ENCODE measurements at regions not wholly inside any gene's neighbourhood (a gene's known extent, or its start where the extent isn't known, plus 50 kb on each side); places are given as distances from the start of the nearest gene placed in this dataset.

- no peak for DNase-seq (ENCODE audit: low read depth in 2 of 2)
Measured at GRCh38 chr13:61778531-61778930, 362.9 kb upstream of the PCDH20 start.

GRCh38 chr13:61777899-61778298, 362.2 kb upstream of the PCDH20 start:
- DNase-seq (ENCODE audit: low read depth in 2 of 2) = no peak

- no peak for DNase-seq (ENCODE audit: low read depth in 2 of 2)
Measured at GRCh38 chr13:61777271-61777670, 361.6 kb upstream of the PCDH20 start.

- DNase-seq (ENCODE audit: low read depth in 2 of 2) = no peak
Measured at GRCh38 chr13:61774903-61775302, 359.3 kb upstream of the PCDH20 start.

- no peak for DNase-seq (ENCODE audit: low read depth in 2 of 2)
Measured at GRCh38 chr13:61770681-61771080, 355.0 kb upstream of the PCDH20 start.

GRCh38 chr13:61768175-61768574, 352.5 kb upstream of the PCDH20 start:
- no peak for DNase-seq (ENCODE audit: low read depth in 2 of 2)

- no peak for DNase-seq (ENCODE audit: low read depth in 2 of 2)
Measured at GRCh38 chr13:61766667-61767058, 351.0 kb upstream of the PCDH20 start.

GRCh38 chr13:61765940-61766666, 350.5 kb upstream of the PCDH20 start:
- DNase-seq (ENCODE audit: low read depth in 2 of 2) = no peak

GRCh38 chr13:61765181-61765742, 349.6 kb upstream of the PCDH20 start:
- no peak for DNase-seq (ENCODE audit: low read depth in 2 of 2)

- DNase-seq (ENCODE audit: low read depth in 2 of 2) = no peak
Measured at GRCh38 chr13:61761690-61762089, 346.0 kb upstream of the PCDH20 start.

GRCh38 chr13:61760102-61760501, 344.5 kb upstream of the PCDH20 start:
- DNase-seq (ENCODE audit: low read depth in 2 of 2) = no peak

GRCh38 chr13:61756031-61756430, 340.4 kb upstream of the PCDH20 start:
- no peak for DNase-seq (ENCODE audit: low read depth in 2 of 2)

- no peak for DNase-seq (ENCODE audit: low read depth in 2 of 2)
Measured at GRCh38 chr13:61751039-61751438, 335.4 kb upstream of the PCDH20 start.

GRCh38 chr13:61738236-61738750, 322.6 kb upstream of the PCDH20 start:
- no peak for DNase-seq (ENCODE audit: low read depth in 2 of 2)

GRCh38 chr13:61734683-61735082, 319.0 kb upstream of the PCDH20 start:
- DNase-seq (ENCODE audit: low read depth in 2 of 2) = no peak

- no peak for DNase-seq (ENCODE audit: low read depth in 2 of 2)
Measured at GRCh38 chr13:61728471-61728870, 312.8 kb upstream of the PCDH20 start.

- DNase-seq (ENCODE audit: low read depth in 2 of 2) = no peak
Measured at GRCh38 chr13:61727767-61728166, 312.1 kb upstream of the PCDH20 start.

- no peak for DNase-seq (ENCODE audit: low read depth in 2 of 2)
Measured at GRCh38 chr13:61725806-61726205, 310.2 kb upstream of the PCDH20 start.

- DNase-seq (ENCODE audit: low read depth in 2 of 2) = no peak
Measured at GRCh38 chr13:61722119-61722518, 306.5 kb upstream of the PCDH20 start.

GRCh38 chr13:61712621-61713020, 297.0 kb upstream of the PCDH20 start:
- DNase-seq (ENCODE audit: low read depth in 2 of 2) = no peak

- no peak for DNase-seq (ENCODE audit: low read depth in 2 of 2)
Measured at GRCh38 chr13:61709258-61709657, 293.6 kb upstream of the PCDH20 start.

GRCh38 chr13:61706899-61707298, 291.2 kb upstream of the PCDH20 start:
- DNase-seq (ENCODE audit: low read depth in 2 of 2) = no peak

- DNase-seq (ENCODE audit: low read depth in 2 of 2) = no peak
Measured at GRCh38 chr13:61700620-61701019, 285.0 kb upstream of the PCDH20 start.

- DNase-seq (ENCODE audit: low read depth in 2 of 2) = no peak
Measured at GRCh38 chr13:61700181-61700580, 284.5 kb upstream of the PCDH20 start.
